ENCODE measurements at regions not wholly inside any gene's neighbourhood (a gene's known extent, or its start where the extent isn't known, plus 50 kb on each side); places are given as distances from the start of the nearest gene placed in this dataset.

GRCh38 chr2:34909992-34910705, 1311.0 kb upstream of the FAM98A start:
- TF ChIP-seq CTCF (IDR thresholded peaks at IDR 0.05) = no peak
- TF ChIP-seq POLR2A (IDR thresholded peaks at IDR 0.05) = no peak
